Stomach (tissue), 4 donors: ENCODE measurements at regions not wholly inside any gene's neighbourhood (a gene's known extent, or its start where the extent isn't known, plus 50 kb on each side); places are given as distances from the start of the nearest gene placed in this dataset.

Experiments used
- CTCF ChIP-seq, 7 experiments: fragments of 450-650 bp in 4 of 7; fragments of 200-600 bp in 3 of 7; sonication (generic) in 3 of 7; IDR thresholded peaks; one replicate each; pipeline ENCODE4 v1.5.1; 2016 to 2019; ENCODE audit warnings: antibody characterized with exemption in 7 of 7, control low read depth in 2 of 7, mild to moderate bottlenecking in 1 of 7
- EP300 ChIP-seq: sonication (generic); formaldehyde crosslinking; IDR thresholded peaks from one replicate; pipeline ENCODE4 v1.6.1; 2017; ENCODE audit warnings: antibody characterized with exemption
- POLR2A ChIP-seq, 4 donors: fragments of 450-650 bp; IDR thresholded peaks; one replicate each; pipeline ENCODE4 v1.6.1; 2016; ENCODE audit warnings: antibody characterized with exemption in 4 of 4, control low read depth in 2 of 4, mild to moderate bottlenecking in 1 of 4, moderate library complexity in 1 of 4
- POLR2AphosphoS5 ChIP-seq, 3 donors: sonication (generic); formaldehyde crosslinking; IDR thresholded peaks; one replicate each; pipeline ENCODE4 v1.6.1; 2016; ENCODE audit warnings: antibody characterized with exemption in 3 of 3

- TF ChIP-seq CTCF (IDR thresholded peaks at IDR 0.05): no peak
- no peak for TF ChIP-seq EP300
- no peak for TF ChIP-seq POLR2AphosphoS5 (IDR thresholded peaks at IDR 0.05)
- no peak for TF ChIP-seq POLR2A (IDR thresholded peaks at IDR 0.05)
Observed at GRCh38 chr4:106530024-106530361, 161.4 kb upstream of the GIMD1 start.
